Bronchial epithelial cell (primary cell): ENCODE measurements at regions not wholly inside any gene's neighbourhood (a gene's known extent, or its start where the extent isn't known, plus 50 kb on each side); places are given as distances from the start of the nearest gene placed in this dataset.
"Not testable (repeated sequence)": the region's sequence is repeated elsewhere in the genome, so short reads cannot be mapped to it uniquely, and the experiment has no call there.

ENCODE experiments used
- DNase-seq: peaks from one replicate; pipeline ENCODE4 v3.0.0-alpha.2; 2010; ENCODE audit warnings: low read depth
- FAIRE-seq: peaks from 2 replicates; lab custom pipeline; 2011; peaks lifted over from hg19 to GRCh38; lab: Jason Lieb, UNC
- H3K27me3 ChIP-seq: 2 replicates; pipeline ENCODE4 v1.5.1; 2011; ENCODE audit warnings: low read length; ENCODE audit not compliant: control insufficient read depth, insufficient read depth
- H3K36me3 ChIP-seq: 2 replicates; pipeline ENCODE4 v1.5.1; 2011; ENCODE audit warnings: low read length; ENCODE audit not compliant: control insufficient read depth, insufficient read depth
- H3K4me3 ChIP-seq: 2 replicates; pipeline ENCODE4 v1.5.1; 2011; ENCODE audit warnings: mild to moderate bottlenecking, low read depth, low read length, control low read depth
- TF ChIP-seq, protein P1 (sequence below): IDR thresholded peaks from 2 replicates; pipeline ENCODE4 v1.5.1; 2011; ENCODE audit warnings: mild to moderate bottlenecking, moderate library complexity, low read length, control low read depth, inconsistent platforms; ENCODE audit not compliant: insufficient read depth, severe bottlenecking

DNA sequence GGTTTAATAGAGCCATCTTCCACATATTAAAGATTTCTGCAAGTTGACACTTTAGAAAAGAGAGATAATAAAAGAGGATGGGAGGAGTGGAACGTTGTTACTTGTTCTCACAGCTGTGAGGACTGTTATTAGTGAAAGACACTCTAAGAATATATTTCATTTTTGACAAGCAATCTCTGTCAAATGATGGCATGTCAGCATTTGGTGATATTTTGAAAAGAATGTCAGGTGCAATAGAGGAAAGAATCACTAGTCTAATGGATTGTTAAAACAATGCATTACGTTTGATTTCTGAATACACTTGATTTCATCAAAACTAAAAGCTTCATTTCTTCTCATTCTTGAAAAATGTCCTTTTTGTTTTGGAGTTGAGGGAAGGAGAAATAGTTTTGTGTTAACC, 853.4 kb downstream of the PLA2G4A start:
- TF ChIP-seq, protein P1, sequence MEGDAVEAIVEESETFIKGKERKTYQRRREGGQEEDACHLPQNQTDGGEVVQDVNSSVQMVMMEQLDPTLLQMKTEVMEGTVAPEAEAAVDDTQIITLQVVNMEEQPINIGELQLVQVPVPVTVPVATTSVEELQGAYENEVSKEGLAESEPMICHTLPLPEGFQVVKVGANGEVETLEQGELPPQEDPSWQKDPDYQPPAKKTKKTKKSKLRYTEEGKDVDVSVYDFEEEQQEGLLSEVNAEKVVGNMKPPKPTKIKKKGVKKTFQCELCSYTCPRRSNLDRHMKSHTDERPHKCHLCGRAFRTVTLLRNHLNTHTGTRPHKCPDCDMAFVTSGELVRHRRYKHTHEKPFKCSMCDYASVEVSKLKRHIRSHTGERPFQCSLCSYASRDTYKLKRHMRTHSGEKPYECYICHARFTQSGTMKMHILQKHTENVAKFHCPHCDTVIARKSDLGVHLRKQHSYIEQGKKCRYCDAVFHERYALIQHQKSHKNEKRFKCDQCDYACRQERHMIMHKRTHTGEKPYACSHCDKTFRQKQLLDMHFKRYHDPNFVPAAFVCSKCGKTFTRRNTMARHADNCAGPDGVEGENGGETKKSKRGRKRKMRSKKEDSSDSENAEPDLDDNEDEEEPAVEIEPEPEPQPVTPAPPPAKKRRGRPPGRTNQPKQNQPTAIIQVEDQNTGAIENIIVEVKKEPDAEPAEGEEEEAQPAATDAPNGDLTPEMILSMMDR, result no peak
- Histone ChIP-seq H3K27me3 (no peaks in the 10 kb centered on the region), H3K4me3 (no peak overlapping the region), H3K36me3 (no peaks in the 10 kb centered on the region)
- no peak for DNase-seq
- FAIRE-seq, result no peak

DNA sequence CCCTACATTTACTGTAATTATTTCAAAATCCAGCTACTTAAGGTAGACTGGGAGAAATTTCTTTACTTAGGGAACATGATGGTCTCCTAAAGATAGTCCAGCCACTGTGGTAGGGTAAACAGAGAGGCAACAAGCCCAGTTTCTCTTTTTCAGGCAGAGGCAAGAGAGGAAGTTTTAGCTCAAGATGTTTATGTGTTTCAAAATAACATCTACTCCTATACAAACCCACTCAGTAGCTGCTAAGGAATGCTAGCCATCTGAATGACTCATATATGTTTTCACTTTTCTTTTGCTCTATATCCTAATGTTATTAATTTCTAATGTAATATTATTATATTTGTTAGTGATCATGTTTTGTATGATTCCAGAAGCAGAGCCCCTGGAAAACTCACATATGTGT, 856.6 kb downstream of the PLA2G4A start:
- no peaks in the 10 kb centered on the region for H3K27me3 ChIP-seq
- no peaks in the 10 kb centered on the region for H3K36me3 ChIP-seq
- FAIRE-seq (no peak), DNase-seq (peak; percentile 66)
- TF ChIP-seq, protein P1, result no peak
- H3K4me3 ChIP-seq, result no peak overlapping the region

- FAIRE-seq (no peak), DNase-seq (peak; percentile 62)
- Histone ChIP-seq H3K4me3 (no peak overlapping the region), H3K36me3 (no peaks in the 10 kb centered on the region), H3K27me3 (no peaks in the 10 kb centered on the region)
- TF ChIP-seq, protein P1, result no peak
Measured at GRCh38 chr1:187689129-187689528, 860.4 kb downstream of the PLA2G4A start.

DNA sequence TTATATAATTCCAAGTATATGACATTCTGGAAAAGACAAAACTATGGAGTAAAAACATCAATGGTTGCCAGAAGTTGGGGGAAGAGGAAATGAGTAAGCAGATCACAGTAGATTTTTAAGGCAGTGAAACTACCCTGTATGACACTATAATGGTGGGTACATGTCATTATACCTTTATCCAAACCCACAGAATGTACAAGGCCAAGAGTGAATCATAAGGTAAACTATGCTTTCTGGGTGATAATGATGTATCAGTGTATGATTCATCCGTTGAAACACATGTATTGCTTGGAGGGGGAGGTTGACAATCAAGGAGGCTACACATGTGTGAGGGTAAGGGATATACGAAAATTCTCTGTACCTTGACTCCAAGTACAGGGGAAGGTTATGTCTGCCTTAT, 862.7 kb downstream of the PLA2G4A start:
- FAIRE-seq (peak; percentile 73), DNase-seq (peak; percentile 99)
- TF ChIP-seq, protein P1, result no peak
- Histone ChIP-seq H3K36me3 (no peaks in the 10 kb centered on the region), H3K27me3 (no peaks in the 10 kb centered on the region), H3K4me3 (no peak overlapping the region)

DNA sequence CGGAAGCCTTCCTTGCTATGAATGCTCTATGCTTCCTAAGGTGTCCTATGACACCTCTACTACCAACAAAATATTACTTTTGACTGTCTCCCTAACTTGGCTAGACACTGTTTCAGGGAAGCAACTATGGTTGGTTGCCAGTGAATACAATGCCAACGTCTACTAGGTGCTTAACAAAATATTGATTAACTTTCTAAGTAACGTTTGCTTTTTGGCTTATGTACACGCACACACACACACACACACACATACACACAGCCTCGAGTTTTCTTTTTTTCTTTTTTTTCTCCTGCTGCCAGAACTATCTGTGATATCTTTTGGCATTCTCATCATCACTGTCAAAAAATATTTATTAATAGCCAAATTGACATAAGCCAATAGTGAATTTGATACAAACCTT, 864.0 kb downstream of the PLA2G4A start:
- Histone ChIP-seq H3K36me3 (no peaks in the 10 kb centered on the region), H3K27me3 (no peaks in the 10 kb centered on the region), H3K4me3 (no peak overlapping the region)
- FAIRE-seq, result no peak
- TF ChIP-seq, protein P1, result no peak
- no peak for DNase-seq

GRCh38 chr1:187696073-187696472, 867.3 kb downstream of the PLA2G4A start:
- Histone ChIP-seq H3K36me3 (no peaks in the 10 kb centered on the region), H3K4me3 (no peak overlapping the region), H3K27me3 (no peaks in the 10 kb centered on the region)
- DNase-seq (peak; percentile 21), FAIRE-seq (no peak)
- TF ChIP-seq, protein P1, result no peak

DNA sequence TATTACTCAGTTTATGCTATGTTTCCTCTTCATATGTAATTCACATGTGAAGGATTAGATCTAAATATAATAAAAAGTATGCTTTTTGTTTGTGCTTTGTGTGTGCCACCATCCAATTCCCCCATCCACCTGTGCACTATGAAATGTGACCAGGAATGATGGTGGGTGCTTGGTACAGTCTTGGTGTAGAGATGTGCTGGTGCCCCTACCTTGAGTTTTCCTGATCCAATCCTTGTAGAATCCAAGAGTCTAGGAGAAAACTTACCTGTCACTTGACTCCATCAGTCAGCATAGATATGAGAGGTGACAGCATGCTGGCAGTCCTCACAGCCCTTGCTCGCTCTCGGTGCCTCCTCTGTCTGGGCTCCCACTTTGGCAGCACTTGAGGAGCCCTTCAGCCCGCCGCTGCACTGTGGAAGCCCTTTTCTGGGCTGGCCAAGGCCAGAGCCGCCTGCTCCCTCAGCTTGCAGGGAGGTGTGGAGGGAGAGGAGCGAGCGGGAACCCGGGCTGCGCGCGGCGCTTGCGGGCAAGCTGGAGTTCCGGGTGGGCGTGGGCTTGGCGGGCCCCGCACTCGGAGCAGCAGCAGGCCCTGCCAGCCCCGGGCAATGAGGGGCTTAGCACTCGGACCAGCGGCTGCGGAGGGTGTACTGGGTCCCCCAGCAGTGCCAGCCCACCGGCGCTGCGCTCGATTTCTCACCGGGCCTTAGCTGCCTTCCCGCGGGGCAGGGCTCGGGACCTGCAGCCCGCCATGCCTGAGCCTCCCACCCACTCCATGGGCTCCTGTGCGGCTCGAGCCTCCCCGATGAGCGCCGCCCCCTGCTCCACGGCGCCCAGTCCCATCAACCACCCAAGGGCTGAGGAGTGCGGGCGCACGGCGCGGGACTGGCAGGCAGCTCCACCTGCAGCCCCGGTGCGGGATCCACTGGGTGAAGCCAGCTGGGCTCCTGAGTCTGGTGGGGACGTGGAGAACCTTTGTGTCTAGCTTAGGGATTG, 874.7 kb downstream of the PLA2G4A start:
- not testable (repeated sequence) for H3K4me3 ChIP-seq, FAIRE-seq, DNase-seq, H3K27me3 ChIP-seq, H3K36me3 ChIP-seq
